Mesothelial cell of epicardium (in vitro differentiated cells): ENCODE measurements at regions not wholly inside any gene's neighbourhood (a gene's known extent, or its start where the extent isn't known, plus 50 kb on each side); places are given as distances from the start of the nearest gene placed in this dataset.

ENCODE experiments used
- DNase-seq, 2 experiments: peaks; one replicate each; pipeline ENCODE4 v3.0.0; 2021; ENCODE audit warnings: low spot score in 2 of 2; ENCODE audit not compliant: unreplicated experiment in 2 of 2
- H3K27ac Mint-ChIP-seq: 2 replicates; pipeline ENCODE4 v1.8.0; 2021; ENCODE audit warnings: mixed read lengths
- H3K27me3 Mint-ChIP-seq: 2 replicates; pipeline ENCODE4 v1.8.0; 2021; ENCODE audit warnings: low read depth, mixed read lengths
- H3K36me3 Mint-ChIP-seq: 2 replicates; pipeline ENCODE4 v1.8.0; 2021; ENCODE audit warnings: mixed read lengths
- H3K4me1 Mint-ChIP-seq: 2 replicates; pipeline ENCODE4 v1.8.0; 2021; ENCODE audit warnings: mixed read lengths
- H3K4me3 Mint-ChIP-seq: 2 replicates; pipeline ENCODE4 v1.8.0; 2021; ENCODE audit warnings: mild to moderate bottlenecking, moderate library complexity, mixed read lengths
- H3K9me3 Mint-ChIP-seq: 2 replicates; pipeline ENCODE4 v1.8.0; 2021; ENCODE audit warnings: mixed read lengths
- TF ChIP-seq, protein P1 (sequence below): fragments of 200-600 bp; sonication (generic); IDR thresholded peaks from one replicate; pipeline ENCODE4 v1.5.0; 2021; ENCODE audit warnings: antibody characterized with exemption; ENCODE audit not compliant: unreplicated experiment

DNA sequence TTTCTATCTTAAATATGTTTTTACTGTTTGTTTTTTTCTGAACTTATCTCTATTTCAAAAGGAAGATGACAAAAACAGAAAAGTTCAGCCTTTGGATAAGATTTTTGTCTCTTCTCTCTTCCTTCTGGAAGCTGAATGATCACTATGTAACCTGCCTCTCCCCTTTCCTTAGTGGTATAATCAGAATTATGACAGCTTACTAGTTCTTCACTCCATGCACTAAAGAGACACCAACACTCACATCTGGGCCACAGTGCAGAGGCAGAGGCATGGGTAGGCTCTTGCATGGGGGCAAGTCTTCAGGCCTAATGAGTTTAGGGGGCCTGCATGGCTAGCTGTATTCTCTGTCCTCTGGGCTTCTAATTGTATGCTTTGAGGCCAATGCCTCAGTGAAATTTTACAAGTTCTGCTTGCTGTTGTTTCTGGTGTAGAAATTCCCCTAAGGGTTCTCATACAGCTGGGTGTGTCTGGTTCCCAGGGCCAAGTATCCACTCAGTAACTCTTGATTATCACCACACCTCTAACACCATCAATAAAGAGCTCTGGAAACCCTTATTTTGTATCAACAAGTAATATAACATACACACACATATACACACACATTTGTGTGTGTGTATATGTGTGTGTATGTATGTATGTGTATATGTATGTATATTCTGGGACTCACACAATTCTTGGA lies 96.8 kb upstream of the POM121L12 start:
- Mint-ChIP-seq H3K27me3 (no peaks in the 10 kb centered on the region), H3K27ac (no peak overlapping the region), H3K9me3 (peaks cover 9% of the 10 kb centered on the region), H3K4me1 (peaks cover 23% of the 10 kb centered on the region), H3K36me3 (no peaks in the 10 kb centered on the region), H3K4me3 (no peak overlapping the region)
- TF ChIP-seq, protein P1, sequence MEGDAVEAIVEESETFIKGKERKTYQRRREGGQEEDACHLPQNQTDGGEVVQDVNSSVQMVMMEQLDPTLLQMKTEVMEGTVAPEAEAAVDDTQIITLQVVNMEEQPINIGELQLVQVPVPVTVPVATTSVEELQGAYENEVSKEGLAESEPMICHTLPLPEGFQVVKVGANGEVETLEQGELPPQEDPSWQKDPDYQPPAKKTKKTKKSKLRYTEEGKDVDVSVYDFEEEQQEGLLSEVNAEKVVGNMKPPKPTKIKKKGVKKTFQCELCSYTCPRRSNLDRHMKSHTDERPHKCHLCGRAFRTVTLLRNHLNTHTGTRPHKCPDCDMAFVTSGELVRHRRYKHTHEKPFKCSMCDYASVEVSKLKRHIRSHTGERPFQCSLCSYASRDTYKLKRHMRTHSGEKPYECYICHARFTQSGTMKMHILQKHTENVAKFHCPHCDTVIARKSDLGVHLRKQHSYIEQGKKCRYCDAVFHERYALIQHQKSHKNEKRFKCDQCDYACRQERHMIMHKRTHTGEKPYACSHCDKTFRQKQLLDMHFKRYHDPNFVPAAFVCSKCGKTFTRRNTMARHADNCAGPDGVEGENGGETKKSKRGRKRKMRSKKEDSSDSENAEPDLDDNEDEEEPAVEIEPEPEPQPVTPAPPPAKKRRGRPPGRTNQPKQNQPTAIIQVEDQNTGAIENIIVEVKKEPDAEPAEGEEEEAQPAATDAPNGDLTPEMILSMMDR, result no peak
- DNase-seq, result no peak

DNA sequence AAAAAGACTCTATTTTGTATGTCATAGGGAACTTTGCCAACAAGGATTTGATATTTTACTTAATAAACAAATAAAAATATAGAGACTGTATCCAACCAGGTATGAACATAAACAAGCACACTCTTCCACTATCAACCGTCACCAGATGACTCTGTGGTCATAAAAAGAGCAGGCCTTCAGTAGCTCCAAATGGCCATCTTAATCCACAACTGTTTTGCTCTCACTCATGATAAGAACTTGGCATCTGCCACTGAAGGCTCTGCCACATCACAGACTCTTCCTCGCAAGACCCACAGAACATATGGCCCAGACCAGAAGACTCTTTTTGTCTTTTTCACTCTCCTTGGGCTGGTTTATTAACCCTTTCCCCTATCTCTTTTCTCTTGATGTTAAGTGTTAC lies 98.7 kb upstream of the POM121L12 start:
- Mint-ChIP-seq H3K36me3 (no peaks in the 10 kb centered on the region), H3K4me1 (peaks cover 19% of the 10 kb centered on the region), H3K9me3 (peaks cover 13% of the 10 kb centered on the region), H3K27ac (no peak overlapping the region), H3K4me3 (no peak overlapping the region), H3K27me3 (no peaks in the 10 kb centered on the region)
- TF ChIP-seq, protein P1, result no peak
- DNase-seq, result no peak

DNA sequence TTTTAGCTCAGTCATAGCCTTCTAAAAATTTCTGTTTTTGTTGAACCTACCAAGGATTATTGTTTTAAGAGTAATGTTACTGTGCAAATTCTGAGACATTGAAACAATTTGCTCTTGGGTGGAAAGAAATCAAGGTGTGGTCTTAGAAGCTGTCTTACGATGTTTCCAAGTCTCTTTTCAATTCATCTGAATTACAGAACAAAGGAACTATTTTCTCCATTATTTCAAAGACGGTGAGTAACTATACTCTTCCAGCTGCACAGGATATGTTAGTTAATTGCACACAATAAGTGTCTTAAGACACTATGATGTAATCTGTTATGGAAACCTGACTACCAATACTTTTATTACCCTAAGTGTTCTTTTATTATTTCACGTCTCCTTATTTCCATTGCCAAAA lies 106.8 kb upstream of the POM121L12 start:
- DNase-seq, result no peak
- H3K9me3 Mint-ChIP-seq, result peaks cover 5% of the 10 kb centered on the region
- H3K27ac Mint-ChIP-seq, result no peak overlapping the region
- TF ChIP-seq, protein P1, result no peak
- H3K4me3 Mint-ChIP-seq, result no peak overlapping the region
- H3K27me3 Mint-ChIP-seq, result no peaks in the 10 kb centered on the region
- no peaks in the 10 kb centered on the region for H3K36me3 Mint-ChIP-seq
- H3K4me1 Mint-ChIP-seq, result no peaks in the 10 kb centered on the region

DNA sequence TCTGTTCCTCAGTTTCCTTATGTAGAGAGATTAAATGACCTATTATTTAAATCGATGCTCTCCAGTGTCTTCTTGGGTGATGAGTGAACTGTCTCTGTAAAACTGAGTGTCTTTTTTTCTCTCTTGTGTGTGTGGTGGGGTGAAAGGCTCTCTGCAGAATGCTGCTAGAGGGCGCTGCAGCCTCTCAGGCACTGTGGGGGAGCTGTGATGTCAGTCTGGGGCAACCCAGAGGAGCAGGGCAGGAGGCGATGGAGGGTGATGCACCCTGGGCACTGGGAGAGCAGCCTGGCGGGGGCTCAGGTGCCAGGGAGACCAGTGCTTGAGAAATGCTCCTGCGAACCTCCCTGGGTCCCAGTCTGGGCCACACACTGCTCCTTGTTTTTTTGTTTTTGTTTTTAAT lies 110.1 kb upstream of the POM121L12 start:
- Mint-ChIP-seq H3K9me3 (peaks cover 6% of the 10 kb centered on the region), H3K36me3 (no peaks in the 10 kb centered on the region), H3K4me3 (no peak overlapping the region), H3K27ac (no peak overlapping the region), H3K27me3 (no peaks in the 10 kb centered on the region), H3K4me1 (peaks cover 8% of the 10 kb centered on the region)
- DNase-seq, result no peak
- TF ChIP-seq, protein P1, result no peak

DNA sequence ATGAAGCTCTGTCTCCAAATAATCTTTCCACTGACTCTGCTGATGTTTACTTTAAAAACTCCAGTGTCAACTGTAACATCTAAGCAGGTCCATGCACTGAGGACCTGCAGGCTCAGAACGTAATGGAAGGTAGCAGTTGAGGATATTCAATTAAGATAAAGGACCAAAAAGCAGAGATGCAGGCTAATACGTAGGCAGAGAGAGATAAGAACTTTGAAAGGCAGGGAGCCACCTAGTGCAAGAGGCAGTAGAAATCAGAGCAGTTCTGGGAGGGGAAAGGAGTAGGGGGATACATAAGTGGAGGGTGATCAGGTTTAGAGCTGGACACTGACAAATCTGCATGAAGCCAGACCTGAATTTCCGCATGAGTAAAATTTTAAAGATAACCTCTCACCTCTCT lies 114.5 kb upstream of the POM121L12 start:
- no peaks in the 10 kb centered on the region for H3K27me3 Mint-ChIP-seq
- peaks cover 10% of the 10 kb centered on the region for H3K4me1 Mint-ChIP-seq
- no peak overlapping the region for H3K27ac Mint-ChIP-seq
- TF ChIP-seq, protein P1, result no peak
- no peaks in the 10 kb centered on the region for H3K36me3 Mint-ChIP-seq
- no peak for DNase-seq
- H3K9me3 Mint-ChIP-seq, result peaks cover 6% of the 10 kb centered on the region
- H3K4me3 Mint-ChIP-seq, result no peak overlapping the region
